Activated CD4-positive, CD25-positive, alpha-beta regulatory T cell treated with anti-CD3 and anti-CD28 coated beads, Interleukin-2, amount 50 U/mL, for 72 hours (primary cell): ENCODE measurements at regions not wholly inside any gene's neighbourhood (a gene's known extent, or its start where the extent isn't known, plus 50 kb on each side); places are given as distances from the start of the nearest gene placed in this dataset.
"Not testable (repeated sequence)": the region's sequence is repeated elsewhere in the genome, so short reads cannot be mapped to it uniquely, and the experiment has no call there.

Source experiments
- DNase-seq: peaks from one replicate; pipeline ENCODE4 v3.0.0; 2021

- not testable (repeated sequence) for DNase-seq
Measured at GRCh38 chr4:9110700-9111099, 59.5 kb upstream of the FAM90A26 start.

DNA sequence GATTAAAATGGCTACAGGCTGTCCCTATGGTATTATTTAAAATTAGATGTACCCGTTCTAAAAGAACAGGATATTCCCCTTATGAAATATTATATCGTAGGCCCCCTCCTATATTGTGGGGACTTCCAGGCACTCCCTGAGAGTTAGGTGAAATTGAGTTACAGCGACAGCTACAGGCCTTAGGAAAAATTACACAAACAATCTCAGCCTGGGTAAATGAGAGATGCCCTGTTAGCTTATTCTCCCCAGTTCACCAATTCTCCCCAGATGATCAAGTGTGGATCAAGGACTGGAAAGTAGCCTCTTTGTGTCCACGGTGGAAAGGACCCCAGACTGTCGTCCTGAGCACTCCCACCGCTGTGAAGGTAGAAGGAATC, 67.1 kb upstream of the FAM90A26 start:
- DNase-seq = not testable (repeated sequence)

DNA sequence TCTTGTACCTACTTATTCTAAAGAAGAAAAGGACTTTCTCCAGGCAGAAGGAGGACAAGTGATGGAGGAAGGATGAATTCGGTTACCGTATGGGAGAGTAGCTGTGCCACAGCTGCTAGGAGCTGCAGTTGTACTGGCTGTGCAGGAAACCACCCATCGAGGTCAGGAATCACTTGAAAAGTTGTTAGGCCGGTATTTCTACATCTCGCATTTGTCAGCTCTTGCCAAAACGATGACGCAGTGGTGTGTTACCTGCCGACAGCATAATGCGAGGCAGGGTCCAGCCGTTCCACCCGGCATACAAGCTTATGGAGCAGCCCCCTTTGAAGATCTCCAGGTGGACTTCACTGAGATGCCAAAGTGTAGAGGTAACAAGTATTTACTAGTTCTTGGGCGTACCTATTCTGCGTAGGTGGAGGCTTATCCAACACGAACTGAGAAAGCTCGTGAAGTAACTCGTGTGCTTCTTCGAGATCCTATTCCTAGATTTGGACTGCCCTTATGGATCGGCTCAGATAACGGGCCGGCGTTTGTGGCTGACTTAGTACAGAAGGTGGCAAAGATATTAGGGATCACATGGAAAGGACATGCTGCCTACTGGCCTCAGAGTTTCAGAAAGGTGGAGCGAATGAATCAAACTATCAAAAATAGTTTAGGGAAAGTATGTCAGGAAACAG, 67.6 kb upstream of the FAM90A26 start:
- not testable (repeated sequence) for DNase-seq

GRCh38 chr4:9096330-9096729, 73.9 kb upstream of the FAM90A26 start:
- DNase-seq = not testable (repeated sequence)

DNA sequence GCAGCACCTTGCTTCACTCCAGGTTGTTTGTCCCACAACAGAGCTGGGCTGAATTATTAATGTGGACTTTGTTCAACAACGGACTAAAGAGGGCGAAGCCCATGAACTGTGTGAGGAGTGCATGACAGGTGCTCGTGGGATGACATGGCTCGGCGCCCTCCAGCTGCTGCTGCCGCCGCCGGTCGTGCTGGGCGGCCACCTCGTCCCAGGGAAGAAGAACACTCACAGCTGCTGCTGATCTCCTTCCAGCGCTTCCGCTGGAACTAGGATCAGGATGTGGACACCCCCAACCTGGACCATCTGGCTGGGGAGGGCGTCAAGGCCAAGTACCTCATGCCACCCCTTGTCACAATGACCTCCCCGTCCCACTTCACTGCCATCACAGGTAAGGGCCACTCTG, 91.4 kb upstream of the FAM90A26 start:
- DNase-seq = not testable (repeated sequence)

DNA sequence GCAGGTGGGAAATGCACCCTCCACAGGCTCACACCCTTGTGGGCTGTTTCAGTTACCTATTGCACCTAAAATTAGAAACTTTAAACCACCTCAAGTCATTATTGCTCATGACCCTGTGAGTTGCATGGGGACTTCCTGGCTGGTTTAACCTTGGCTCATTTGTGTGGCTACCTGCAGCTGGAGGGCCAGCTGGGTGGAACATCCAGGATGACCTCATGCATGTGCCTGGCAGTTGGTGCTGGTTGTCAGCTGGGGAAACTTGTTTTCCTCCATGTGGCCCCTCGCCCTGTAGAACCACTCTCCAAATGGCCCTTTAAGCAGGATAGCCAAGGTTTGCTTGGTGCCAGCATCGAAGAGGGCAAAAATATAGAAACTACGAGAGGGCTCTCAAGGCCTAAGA, 93.2 kb upstream of the FAM90A26 start:
- DNase-seq = not testable (repeated sequence)

- DNase-seq = not testable (repeated sequence)
Measured at GRCh38 chr4:9076486-9076885, 93.7 kb upstream of the FAM90A26 start.

DNA sequence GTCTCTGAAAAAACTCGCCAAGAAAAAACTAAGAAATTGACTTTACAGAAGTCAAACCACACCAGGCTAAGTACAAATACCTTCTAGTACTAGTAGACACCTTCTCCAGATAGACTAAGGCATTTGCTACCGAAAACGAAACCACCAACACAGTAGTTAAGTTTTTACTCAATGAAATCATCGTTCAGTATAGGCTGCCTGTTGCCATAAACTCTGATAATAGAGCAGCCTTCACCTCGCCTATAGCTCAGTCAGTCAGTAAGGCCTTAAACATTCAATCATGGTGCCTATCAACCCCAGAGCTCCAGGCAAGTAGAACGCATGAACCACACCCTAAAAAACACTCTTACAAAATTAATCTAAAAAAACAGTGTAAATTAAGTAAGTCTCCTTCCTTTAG, 96.8 kb upstream of the FAM90A26 start:
- DNase-seq = not testable (repeated sequence)

GRCh38 chr4:9072521-9073220, 97.5 kb upstream of the FAM90A26 start:
- not testable (repeated sequence) for DNase-seq

DNA sequence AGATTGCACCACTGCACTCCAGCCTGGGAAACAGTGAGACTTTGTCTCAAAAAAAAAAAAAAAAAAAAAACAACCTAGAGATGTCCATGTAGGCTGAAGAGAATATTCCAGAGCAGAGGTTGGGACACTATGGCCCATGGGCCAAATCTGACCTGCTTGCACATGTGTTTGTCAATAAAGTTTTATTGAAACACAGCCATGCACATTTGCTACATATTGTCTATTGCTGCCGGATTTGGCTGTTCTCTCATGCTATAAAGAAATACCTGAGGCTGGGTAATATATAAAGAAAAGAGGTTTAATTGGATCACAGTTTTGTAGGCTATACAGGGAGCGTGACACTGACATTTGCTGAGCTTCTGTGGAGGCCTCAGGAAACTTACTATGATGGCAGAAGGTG, 102.3 kb upstream of the FAM90A26 start:
- not testable (repeated sequence) for DNase-seq

GRCh38 chr4:9063612-9064011, 106.6 kb upstream of the FAM90A26 start:
- not testable (repeated sequence) for DNase-seq

- not testable (repeated sequence) for DNase-seq
Measured at GRCh38 chr4:9024866-9025265, 145.3 kb upstream of the FAM90A26 start.

- DNase-seq = not testable (repeated sequence)
Measured at GRCh38 chr4:9009792-9010191, 138.2 kb upstream of the HMX1 start.

GRCh38 chr4:9008407-9008806, 136.8 kb upstream of the HMX1 start:
- not testable (repeated sequence) for DNase-seq

- DNase-seq = not testable (repeated sequence)
Measured at GRCh38 chr4:9001153-9001552, 129.5 kb upstream of the HMX1 start.

DNA sequence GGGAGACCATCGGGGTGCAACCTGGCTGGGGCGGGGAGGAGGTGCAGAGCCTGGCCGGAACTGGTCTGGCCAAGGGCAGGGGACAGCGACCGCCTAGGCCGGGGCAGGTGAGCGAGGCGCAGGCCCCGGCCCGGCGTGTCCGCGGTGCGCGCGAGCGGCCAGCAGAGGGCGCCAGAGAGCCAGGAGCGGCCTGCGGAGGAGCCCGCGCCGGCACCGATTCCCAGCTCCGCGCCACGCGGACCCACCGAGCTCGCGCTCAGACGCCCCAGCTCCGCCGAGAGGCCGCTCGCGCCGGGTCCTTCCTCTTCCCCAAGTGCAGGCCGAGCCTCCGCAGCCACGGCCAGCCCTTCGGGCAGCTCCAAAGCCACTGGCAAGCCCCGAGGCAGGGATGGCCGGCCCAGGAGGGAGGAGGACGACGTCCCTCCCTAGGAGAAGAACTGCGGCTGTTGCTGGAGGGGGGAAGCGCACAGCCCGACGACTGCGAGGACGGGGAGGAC, 128.9 kb upstream of the HMX1 start:
- DNase-seq = peak; percentile 78

DNA sequence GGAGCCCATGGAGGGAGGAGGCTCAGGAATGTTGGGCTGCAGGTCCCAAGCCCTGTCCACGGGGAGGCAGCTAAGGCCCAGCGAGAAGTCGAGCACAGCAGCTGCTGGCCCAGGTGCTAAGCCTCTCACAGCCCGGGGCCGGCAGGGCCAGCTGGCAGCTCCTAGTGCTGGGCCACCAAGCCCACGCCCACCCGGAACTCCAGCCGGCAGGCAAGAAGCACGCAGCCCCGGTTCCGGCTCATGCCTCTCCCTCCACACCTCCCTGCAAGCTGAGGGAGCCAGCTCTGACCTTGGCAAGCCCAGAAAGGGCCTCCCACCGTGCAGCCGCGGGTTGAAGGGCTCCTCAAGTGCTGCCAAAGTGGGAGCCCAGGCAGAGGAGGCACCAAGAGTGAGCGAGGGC, 121.3 kb upstream of the HMX1 start:
- not testable (repeated sequence) for DNase-seq

GRCh38 chr4:8991449-8991848, 119.8 kb upstream of the HMX1 start:
- DNase-seq = not testable (repeated sequence)

- not testable (repeated sequence) for DNase-seq
Measured at GRCh38 chr4:8990341-8990740, 118.7 kb upstream of the HMX1 start.

- not testable (repeated sequence) for DNase-seq
Measured at GRCh38 chr4:8985786-8986185, 114.1 kb upstream of the HMX1 start.

DNA sequence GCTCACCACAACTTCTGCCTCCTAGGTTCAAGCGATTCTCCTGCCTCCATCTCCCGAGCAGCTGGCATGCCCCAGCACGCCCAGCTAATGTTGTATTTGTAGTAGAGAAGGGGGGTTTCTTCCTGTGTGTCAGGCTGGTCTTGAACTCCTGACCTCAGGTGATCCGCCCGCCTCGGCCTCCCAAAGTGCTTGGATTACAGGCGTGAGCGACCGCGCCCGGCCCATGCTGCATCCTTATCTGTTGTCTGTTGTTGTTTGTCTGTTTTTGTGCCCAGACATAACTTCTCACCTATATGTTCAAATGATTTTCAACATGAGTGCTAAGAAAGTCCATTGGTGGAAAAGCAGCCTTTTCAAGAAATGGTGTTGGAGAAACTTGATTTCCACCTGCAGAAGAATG, 113.0 kb upstream of the HMX1 start:
- not testable (repeated sequence) for DNase-seq

DNA sequence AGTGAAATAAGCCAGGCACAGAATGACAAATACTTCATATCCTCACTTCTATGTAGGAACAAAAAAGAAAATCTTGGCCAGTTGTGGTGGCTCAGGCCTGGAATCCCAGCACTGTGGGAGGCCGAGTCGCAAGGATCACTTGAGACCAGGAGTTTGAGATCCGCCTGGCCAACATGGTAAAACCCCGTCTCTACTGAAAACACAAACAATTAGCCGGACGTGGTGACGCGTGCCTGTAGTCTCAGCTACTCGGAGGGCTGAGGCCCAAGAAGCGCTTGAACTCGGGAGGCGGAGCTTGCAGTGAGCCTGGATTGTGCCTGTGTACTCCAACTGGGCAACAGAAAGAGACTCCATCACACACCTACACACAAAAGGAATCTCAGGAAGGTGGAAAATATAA, 112.3 kb upstream of the HMX1 start:
- DNase-seq = not testable (repeated sequence)

GRCh38 chr4:8976466-8977128, 105.0 kb upstream of the HMX1 start:
- not testable (repeated sequence) for DNase-seq

- DNase-seq = not testable (repeated sequence)
Measured at GRCh38 chr4:8972635-8973034, 101.0 kb upstream of the HMX1 start.
